ENCODE measurements at regions not wholly inside any gene's neighbourhood (a gene's known extent, or its start where the extent isn't known, plus 50 kb on each side); places are given as distances from the start of the nearest gene placed in this dataset.

DNA sequence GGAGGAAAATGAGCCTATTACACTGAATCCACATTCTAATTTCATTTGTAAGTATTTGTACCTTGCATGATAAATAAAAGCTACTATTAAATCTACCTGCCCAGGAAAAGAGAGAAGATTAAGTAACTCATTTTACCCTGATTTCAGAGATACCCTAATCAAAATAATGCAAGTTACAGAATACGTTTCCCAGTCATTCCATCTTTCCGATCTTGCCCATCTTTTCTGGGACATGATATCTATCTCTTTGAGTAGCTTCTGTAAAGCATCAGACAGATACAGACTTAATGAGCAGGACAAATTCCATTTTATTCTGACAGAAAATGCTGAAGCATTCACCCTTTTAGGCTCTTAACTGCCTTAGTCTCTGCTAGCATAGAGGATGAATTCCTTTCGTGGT lies 56.6 kb downstream of the SPRY2 start:
- no peak for DNase-seq

DNA sequence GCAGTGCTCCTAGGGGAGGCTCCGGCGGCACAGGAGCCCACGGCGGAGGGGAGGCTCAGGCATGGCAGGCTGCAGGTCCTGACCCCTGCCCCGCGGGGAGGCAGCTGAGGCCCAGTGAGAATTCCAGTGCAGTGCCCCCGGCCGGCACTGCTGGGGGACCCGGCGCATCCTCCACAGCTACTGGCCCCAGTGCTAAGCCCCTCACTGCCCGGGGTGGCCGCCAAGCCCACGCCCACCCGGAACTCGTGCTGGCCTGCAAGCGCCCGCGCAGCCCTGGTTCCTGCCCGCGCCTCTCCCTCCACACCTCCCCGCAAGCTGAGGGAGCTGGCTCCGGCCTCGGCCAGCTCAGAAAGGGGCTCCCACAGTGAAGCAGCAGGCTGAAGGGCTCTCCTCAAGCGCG lies 62.2 kb downstream of the SPRY2 start:
- no peak for DNase-seq

DNA sequence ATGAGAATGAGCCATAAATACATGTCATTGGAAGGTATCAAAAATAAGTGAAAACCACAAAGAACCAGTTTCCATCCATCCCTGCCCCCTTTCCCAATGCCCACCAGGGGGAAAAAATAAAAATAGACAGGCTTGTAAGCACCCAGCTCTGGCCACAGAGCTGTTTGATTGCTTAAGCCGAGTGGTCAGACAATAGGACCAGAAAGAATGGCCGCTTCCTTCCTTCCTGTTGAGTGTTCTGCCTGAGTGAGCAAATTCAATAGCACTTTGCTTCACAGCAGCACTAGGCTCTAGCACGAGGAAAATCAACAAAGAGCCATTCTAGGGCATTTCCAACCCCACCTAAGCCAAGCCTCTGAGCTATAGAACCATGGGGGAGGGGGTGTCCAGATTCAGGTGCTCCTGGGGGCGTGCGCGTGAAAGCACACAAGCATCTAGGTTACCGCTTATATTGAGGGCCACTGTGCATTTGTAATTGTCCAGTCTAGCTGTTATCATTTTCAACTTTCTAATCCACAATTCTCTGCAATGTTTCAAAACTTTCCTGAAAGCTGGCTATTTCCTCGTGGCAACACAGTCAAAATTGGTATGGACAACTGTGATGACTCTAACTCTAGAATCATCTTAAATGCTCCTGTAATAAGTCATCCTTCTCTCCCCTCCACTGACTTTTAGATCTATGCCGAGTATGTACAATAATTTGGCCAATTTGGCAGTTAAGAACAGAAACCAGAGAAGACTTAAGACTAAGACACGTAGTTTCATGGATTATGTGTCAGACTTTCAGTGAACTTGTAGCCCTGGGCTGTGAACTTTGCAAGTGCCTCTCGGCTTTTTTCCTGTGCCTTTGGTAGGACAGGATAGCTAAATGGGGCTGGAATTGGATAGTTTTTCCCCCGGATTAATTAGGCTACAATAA lies 64.3 kb downstream of the SPRY2 start:
- DNase-seq: peak; percentile 11 to 29

DNA sequence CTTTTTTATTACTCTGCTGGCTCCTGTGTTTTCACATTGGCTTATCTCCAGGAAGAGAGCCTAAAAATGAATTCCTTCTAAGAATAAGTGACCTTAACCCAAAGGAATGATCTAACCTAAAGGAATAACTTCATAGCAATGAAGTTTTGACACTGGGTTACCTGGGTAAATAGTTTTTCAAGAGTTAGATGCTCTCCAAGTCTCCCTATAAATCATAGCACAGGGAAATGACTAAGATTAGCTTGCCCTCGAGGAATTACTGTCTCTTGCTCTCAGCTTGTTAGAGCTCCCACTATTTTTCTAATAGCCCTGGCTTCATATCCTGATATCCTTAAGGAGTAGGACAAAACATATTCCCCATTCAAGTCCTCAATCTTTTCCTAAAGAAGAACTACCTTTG lies 66.3 kb downstream of the SPRY2 start:
- no peak for DNase-seq

DNA sequence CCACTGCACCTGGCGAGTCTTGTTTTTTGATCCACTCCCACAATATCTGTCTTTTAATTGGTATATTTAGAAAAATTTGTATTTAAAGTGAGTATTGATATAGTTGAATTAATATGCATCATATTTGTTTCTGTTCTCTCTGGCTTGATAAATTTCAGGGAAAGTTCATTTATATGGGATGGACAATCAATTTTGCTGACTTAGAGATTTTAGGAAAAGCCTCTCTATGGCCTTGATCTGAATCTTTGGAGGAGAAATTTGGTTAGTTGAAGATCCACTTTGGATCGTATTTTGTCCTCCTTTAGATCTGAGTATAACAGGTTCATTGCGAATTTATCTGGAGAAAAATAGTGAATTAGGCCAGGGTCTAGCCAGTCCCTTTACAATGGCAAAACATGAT lies 67.2 kb downstream of the SPRY2 start:
- no peak for DNase-seq

DNA sequence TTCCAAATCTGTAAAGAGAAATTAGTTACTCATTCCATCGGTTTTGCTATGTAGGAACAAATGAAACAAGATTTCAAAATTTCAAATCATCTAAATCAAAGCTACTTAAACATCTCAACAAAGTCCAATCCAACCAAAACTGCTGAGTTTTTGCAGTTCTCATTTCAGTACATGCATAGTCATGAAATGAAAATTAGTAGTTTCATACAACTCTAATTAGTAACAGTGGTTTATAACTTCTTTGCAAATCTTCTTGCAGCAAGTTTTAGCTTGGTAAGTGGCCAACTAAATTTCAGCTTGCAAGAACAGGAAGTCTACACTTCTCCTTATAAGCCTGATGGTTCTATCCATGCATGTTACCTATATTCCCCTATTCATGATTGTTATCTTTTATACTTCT lies 75.6 kb downstream of the SPRY2 start:
- DNase-seq: no peak

DNA sequence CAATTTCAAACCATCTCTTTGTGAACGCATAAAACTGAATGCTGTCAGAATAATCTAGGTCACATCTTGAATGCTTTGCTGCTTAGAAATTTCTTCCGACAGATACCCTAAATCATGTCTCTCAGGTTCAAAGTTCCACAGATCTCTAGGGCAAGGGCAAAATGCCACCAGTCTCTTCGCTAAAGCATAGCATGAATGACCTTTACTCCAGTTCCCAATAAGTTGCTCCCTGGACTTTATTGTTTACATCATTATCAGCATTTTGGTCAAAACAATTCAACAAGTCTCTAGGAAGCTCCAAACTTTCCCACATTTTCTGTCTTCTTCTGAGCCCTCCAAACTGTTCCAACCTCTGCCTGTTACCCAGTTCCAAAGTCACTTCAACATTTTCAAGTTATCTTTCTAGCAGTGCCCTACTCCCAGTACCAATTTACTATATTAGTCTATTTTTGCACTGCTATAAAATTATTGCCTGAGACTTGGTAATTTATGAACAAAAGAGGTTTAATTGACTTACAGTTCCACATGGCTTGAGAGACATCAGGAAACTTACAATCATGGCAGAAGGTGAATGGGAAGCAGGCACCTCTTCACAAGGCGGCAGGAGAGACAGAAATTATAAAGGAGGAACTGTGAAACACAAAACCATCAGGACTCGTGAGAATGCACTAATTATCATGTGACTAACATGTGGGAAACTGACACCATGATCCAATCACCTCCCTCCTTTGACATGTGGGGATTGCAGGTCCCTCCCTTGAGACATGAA lies 77.0 kb downstream of the SPRY2 start:
- no peak for DNase-seq

DNA sequence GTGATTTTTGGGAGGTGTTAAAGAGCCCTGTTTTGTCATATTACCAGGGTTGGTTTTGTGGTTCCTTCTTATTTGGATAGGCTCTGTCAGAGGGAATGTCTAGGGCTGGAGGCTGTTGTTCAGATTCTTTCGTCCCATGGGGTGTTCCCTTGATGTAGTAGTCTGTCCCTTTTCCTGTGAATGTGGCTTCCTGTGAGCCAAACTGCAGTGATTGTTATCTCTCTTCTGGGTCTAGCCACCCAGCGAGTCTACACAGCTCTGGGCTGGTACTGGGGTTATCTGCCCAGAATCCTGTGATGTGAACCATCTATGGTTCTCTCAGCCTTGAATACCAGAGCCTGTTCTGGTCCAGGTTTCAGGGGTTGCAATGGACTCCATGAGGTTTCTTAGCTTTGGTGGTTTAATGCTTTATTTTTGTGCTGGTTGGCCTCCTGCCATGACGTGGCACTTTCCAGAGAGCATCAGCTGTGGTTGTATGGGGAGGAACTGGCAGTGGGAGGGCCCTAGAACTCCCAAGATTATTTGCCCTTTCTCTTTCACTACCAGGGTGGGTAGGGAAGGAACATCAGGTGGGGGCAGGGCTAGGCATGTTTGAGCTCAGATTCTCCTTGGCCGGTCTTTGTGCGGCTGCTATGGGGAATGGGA lies 78.8 kb downstream of the SPRY2 start:
- DNase-seq: no peak

DNA sequence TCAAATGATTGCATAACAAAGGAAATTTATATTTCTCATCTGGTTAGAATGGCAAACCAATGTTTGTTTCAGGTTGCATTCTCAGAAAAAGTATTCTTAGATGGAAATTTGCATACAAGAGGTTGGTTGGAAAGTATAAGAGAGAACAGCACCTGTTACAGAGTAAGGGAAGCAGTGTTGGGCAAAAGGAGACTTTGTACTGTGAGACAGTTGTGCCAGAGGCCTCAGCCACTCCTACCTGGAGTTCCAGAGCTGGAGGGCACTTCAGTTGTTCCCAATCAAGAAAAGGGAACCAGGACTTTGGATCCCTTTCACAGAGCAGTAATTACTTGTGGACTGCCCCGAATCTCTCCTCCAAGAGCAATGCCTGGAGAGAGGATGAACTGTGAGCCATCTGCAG lies 81.8 kb downstream of the SPRY2 start:
- no peak for DNase-seq

DNA sequence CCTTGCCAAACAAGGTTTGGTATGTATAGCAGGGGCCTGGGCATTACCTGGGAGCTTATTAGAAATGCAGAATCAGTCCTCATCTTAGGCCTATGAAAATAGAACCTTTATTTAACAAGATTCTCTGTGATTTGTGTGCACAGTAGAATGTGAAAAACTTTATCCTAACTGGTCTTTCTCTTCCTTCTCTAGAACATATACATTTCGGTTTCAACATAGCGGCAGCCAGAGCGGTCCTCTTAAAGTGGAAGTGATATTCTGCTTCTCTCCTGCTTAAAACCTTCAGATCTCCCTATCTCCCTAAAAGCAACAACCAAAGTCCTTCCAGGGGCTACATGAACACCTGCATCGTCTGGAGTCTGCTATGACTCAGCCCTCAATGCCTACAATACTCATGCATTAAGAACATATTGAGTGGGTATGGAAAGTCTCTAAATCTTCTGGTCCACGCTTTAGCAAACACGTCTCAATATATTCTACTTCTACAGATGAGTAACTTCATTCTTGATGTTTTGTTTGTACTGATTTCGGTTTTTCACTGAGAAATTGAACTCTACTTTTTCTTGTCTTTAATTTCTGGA lies 84.5 kb downstream of the SPRY2 start:
- DNase-seq: no peak

DNA sequence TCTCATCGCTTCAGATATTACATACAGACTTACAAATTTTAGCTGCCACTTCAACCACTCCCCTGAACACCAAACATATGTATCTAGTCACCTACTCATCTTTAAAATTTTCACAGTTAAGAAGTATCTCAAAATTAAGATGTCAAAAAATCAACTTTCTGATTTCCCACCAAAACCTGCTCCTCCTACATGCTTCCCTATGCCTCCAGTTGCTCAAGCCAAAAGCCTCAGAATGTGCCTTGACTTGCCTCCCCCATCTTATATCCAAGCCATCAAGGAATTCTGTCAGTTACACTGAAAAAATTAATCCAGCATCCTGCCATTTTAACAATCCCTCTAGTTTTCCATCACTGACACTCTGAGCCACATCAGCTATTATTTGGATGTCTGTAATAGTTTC lies 85.0 kb downstream of the SPRY2 start:
- DNase-seq: no peak

DNA sequence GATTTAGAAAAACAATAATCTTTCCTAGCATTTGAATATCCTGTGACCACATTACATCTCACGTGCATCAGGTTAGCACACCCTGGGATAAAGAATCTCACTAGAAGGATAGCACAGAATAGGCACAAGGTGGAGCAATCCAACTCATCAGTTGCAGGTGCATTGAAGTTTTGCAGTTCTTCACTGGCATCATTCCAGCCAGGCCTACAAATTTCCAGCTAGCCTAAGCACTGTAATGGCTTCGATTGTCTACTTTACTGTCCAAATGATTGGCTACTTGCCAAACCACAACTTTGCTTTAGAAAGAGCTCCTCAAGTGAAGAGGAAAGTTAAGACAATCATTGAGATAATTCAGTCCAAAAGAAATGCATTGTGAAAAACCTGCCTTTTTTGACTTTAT lies 89.5 kb downstream of the SPRY2 start:
- DNase-seq: no peak

DNA sequence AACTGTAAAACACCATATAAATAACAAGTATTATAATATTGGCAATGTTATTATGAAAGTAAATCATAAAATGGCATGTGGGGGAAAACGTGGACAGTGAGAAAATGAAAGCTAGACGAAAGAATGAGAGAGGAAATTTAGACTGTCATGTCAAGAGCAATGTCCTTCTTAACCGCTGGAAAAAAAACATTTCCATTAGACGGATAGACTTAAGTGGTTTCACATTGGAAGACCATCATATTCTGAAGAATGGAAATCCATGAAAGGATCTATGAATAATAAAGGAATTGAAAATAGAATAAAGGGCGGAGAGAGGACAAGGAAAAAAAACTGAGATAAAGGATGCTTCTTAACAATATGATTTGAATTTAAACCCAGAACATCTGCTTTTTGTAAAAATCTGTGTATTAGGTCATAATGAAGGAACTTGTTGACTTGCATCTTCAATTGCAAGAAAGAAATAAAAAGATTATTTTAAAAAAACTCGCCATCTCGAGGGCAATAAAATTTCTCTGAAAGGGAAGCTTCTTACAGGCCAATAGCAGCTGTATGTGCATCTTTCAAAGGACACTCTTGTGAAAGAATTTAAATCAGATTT lies 90.6 kb downstream of the SPRY2 start:
- DNase-seq: no peak

DNA sequence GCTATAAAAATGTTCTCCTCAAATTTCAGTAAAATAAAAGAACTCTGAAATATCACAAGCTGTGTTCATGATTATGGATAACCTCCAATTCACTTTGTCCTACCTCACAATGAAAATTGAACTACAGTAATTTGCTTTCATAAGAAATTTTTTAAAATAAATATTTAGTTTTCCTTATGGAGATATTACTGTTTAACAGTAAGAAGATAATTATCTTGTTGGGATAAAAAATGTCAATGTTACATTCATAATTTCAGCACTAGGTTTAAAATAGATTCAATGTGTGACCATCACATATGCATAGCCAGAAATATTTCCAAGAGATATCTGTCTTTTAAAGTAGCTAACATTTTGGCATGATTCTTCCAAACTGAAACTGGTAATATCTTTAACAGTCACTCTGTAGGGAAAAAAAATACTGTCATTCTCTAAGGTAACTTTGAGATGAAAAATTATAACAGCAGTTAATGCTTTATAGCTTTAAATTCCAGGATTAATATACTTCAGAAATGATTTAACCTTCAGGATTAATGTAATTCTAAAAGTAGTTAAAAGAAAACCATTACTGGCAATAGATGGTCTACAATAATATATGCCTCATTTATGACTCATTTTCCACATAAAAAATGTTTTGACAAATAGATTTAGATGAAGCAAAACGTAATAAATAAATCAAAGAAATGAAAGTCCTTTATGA lies 91.3 kb downstream of the SPRY2 start:
- DNase-seq: no peak

DNA sequence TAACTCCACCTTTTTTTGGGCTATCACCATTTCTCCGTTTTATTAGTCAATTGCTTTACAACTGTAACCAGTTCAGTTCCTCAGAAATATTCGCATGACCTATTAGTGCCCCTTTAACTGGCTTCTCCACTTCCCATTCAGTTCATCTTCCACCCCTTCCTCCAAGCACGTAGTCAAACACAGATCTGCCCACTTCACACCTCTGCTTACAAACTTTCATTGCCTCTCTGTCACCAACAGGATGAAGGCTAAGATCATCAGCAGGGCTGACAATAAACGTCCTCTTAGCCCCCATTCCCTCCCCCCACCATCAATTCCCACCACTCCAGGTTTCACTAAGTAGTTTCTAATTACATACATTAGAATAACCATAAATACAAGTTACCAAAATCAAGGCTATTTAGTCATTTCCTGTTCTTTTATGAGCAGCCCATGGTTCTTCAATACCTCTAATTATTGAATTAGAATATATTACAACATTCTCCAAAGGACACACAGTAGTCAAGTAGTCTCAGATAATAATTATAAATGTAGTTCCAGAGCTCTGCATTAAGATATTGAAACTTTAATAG lies 95.7 kb downstream of the SPRY2 start:
- no peak for DNase-seq

DNA sequence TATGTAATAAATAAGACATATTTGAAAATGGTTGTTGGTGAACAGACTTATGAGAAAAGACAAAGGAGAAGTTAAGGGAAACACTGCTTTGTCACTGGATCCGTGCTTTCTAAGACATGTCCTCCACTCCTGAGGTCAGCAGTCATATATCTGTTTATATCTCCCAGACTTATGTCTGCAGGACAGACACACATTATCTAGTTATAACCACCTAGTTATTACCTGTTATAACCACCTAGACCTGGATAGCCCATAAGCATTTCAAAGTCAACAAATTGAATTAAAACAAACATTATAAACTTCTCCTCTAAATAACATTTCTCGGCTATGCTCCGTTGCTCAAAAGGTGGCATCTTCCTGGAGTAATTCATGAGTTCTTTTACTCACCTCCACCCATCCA lies 96.4 kb downstream of the SPRY2 start:
- no peak for DNase-seq

DNA sequence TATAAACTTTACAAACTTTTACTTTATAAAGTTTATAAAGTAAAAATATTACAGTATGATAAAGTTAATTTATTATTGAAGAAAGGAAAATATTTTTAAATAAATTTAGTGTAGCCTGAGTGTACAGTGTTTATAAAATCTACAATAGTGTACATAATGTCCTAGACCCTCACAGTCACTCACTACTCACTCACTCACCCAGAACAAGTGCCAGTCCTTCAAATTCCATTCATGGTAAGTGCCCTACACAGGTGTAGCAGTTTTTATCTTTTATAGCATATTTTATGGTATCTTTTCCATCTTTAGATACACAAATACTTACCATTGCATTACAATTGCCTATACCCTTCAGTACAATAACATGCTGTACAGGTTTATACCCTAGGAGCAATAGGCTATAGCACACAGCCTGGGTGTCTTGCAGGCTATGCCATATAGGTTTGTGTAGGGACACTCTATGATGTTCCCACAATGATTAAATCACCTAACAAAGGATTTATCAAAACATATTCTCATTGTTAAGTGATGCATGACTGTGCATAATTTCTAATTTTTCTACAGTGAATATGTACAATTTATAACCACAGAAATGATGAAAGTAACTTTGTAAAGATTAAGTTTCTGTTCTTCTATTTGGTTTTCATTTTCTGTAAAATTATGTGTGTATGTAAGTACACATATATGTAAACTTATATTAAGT lies 98.0 kb downstream of the SPRY2 start:
- no peak for DNase-seq

DNA sequence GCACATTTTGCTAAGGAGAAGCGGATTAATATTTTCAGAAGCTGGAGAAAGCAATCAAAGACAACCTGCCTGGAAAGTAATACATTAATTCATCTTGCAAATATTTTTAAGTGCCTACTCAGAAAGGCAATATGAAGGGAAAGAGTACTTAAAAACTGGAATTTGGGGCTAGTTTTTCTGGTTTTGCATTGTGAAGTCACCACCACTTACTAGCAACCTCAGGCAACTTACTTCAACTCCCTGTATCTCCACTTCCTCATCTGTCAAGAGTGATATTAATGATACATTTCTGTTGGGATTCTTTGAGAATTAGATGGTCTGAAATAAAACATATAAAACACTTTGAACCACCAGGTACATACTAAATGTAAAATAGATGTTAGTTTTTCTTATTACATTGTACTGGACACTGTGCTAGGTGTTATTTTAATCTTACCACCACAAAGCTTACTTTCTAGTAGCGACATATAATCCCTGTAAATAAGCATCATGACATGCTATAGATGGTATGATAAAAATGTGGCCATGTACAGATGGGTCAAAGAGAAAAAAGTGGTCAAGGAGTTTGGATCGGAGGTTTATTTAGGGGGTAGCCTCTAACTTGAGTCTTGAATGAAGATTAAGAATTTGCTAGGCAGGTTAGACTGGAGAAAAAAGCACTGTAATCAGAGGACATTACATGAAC lies 101.2 kb downstream of the SPRY2 start:
- DNase-seq: no peak

DNA sequence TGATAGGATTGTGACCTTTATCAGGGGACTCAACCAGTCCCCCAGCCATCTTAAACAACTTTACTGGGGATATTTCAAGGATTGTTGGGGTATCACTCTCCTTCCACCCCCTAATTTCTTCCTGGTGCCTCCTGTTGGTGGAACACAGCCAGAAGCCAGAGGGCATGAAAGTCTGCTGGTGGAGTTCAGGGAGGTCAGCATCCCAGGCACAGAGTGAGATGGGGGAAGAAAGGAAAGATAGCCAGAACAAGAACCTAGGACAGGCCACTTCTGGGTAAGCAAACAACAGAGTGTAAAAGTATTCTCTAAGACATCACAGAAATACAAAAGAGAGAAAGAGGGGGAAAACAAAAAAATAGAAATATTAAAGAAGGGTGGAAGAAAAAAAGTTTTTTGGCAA lies 101.8 kb downstream of the SPRY2 start:
- no peak for DNase-seq

DNA sequence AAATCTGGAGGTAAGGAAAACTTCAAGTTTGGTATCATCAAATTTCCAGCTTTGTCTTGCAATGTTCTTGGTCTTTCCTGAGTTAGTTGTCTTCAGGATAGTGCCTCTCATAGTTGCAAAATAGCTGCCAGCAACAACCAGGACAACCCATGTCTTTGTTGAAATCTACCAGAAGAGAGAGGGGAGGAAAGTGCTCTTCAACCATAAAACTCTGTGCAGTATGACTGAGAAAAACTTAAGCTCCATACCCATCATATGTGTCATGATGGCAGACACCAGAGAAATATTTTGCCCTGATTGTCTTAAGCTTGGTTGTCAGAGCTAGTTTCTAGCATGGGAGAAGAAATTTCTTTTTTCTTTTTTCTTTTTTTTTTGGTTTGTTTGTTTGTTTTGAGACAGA lies 103.3 kb downstream of the SPRY2 start:
- no peak for DNase-seq

DNA sequence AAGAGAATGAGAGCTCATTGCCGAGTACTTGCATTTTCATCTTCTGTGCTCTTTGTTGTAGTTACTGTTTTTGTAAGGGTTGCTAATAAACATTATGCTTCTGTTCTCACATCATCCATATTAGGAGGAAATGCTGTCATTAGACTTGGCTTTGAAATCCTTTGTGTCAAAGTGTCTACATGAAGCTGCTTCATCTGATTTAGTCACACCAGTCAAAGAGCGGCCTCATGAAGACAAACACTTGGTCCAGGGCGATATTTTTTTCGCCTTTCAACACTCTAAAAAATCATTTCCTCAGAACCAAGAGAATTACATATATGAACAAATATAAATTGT lies 105.0 kb downstream of the SPRY2 start:
- DNase-seq: no peak
